Medulla oblongata (tissue), 1 donor: ENCODE measurements at regions not wholly inside any gene's neighbourhood (a gene's known extent, or its start where the extent isn't known, plus 50 kb on each side); places are given as distances from the start of the nearest gene placed in this dataset.

ENCODE experiments used
- DNase-seq: peaks from one replicate; pipeline ENCODE4 v3.0.0-alpha.2; 2015; ENCODE audit errors: extremely low spot score

DNA sequence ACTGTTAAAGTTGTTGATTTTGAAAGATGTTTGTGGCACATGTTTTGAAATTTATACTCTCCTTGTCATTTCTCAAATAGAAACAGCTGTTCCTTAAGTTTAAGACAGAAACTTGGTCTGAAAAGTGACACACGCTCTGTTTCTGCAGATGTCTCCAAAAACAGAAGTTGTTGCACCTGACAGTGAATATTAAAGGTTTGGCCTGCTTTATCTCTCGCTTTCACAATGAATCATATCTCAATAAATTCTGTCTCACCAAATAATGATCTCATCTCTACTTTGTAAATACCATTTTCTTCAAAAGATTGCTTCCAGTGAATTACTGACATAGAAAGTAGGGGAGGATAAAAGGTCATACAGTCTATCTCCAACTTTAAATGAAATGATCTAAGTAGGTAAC, 294.9 kb upstream of the SYT4 start:
- DNase-seq, result no peak

DNA sequence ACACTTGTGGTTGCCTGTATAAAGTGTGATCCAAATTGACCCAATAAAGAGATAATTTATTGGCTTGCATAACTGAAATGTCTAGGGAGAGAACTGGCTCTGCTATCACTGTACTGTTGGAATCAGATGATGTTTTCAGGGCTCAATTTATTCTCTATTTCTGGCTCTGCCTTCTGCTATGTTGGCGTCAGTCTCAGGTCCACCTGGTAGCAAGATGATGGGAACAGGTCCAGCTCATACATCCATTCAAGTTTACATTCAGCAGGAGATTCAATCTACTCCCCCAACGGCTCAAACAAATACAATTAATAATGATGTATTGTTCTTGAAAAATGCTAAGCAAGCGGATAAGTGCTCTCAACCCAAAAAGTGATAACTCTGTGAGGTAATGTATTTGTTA, 297.7 kb upstream of the SYT4 start:
- DNase-seq, result no peak

- no peak for DNase-seq
These were observed 300.9 kb upstream of the SYT4 start for GRCh38 chr18:43578211-43578610.

- DNase-seq, result no peak
These were observed 301.4 kb upstream of the SYT4 start for GRCh38 chr18:43578706-43579105.

GRCh38 chr18:43581936-43582519, 304.7 kb upstream of the SYT4 start:
- no peak for DNase-seq

GRCh38 chr18:43587538-43588153, 310.4 kb upstream of the SYT4 start:
- peak; percentile 56 for DNase-seq

DNA sequence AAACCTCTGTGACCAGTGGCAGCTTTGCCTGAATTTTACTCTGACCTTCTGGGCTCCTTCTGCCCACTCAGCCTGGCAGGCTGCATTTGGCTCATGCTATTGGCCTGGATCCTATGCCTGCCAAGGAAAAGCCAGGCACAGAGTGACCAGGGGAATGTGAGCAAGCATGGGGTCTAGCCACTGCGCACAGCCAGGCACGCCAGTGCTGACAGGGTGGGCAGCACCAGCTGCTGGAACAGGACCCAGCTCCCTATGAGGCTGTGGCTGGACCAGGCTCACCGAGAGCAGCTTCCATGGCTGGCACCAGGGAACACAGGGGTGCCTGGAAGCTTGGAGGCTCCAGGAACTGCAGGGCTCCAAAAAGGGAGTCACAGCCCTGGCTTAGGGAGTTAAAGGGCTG, 311.5 kb upstream of the SYT4 start:
- DNase-seq, result no peak

- DNase-seq, result no peak
These were observed 312.4 kb upstream of the SYT4 start for GRCh38 chr18:43589611-43590151.

DNA sequence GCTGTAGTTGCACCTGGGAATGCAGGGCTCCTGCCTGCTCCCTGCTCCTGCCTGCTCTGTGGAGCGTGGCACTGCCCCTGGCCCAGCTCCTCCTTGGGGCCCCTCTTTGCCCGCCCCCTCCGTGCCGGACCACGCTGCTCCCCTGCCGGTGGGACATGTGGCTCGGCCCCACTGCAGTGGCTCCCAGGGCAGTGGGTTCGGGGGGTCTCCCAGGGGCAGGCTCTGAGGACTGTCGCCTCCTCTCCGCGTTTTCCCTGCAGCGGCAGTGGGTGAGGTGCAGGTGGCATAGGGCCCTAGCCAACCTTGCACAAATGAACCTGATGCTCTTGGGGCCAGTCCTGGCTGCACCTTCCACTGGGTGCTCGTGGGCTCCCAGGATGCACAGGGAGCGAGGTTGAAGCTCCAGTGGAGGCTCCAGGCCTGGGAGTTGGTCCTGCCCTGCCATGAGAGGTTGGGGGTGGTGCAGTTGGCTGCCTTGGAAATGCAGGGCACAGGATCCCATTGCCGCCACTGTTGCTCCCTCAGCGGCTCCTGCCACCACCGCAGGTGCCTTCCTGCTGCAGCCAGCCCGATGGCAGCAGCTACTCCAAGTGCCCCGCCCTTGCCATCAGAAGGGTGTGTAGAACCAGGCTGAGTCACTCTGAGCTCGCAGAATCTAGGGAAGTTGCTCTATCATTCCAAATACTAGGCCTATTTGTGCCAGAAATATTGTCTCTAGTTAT, 313.1 kb upstream of the SYT4 start:
- DNase-seq, result no peak

GRCh38 chr18:43592269-43592668, 315.0 kb upstream of the SYT4 start:
- no peak for DNase-seq

DNA sequence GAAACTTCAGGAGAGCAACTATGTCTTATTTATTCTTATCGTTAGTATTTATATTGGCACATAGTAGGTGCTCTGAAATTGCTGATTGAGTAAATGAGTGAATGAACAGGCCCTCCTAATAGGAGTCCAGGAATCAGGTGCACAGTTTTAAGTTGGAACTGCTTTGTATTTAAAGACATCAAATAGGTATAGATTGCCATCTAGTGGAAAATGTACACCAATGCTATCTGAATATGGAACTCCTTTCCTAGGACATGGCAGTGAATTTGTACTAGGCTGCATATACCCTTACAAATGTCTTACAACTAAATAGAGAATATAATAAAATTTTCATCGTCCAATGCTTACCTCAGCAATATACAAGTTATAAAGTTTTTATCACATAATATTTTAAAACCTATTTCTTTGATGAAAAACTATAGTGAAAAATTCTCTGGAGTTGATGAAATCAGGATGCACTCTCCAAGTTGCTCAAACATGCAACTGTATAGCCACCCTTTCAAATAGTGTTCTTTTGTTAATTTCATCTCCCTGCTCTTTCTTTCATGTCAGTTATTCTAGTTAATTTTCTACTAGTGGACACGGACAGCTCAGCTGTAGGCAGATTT, 318.9 kb upstream of the SYT4 start:
- DNase-seq, result peak; percentile 46

DNA sequence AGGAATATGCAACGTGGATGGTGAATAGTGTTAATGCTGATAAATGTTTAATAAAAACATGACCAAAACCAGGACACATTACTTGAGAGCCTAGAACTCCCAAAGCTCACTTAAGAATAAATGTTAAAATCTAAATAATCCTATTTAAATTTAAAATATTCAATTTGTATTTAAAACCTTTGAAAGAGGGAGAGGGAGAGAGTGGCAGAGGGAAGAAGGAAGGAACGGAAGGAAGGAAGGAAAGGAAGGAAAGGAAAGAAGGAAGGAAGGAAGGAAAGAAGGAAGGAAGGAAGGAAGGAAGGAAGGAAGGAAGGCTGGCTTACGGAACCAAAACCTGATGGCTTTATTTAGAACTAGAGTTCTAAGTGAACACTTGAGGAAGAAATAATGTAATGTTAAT, 324.1 kb upstream of the SYT4 start:
- no peak for DNase-seq

GRCh38 chr18:43605224-43605623, 327.9 kb upstream of the SYT4 start:
- DNase-seq, result no peak

- DNase-seq, result no peak
These were observed 329.5 kb upstream of the SYT4 start for GRCh38 chr18:43606795-43607194.

DNA sequence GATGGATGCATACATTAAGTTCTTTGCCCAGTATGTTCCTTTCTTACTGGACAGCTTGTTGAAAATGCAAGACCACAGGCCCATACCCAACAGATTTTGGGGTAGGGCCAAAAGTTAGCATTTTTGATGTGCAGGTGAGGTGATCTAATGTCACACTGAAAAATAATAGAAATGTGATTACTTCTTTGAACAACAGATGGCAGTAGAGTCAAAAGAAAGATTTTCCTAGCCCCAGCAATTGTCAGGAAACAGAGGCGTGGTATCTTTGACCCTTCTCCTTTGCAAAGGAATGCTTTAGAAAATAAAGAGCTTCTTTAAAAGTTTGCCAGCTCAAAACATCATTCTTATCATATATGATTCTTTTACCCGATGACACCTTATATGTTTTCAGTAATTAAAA, 343.6 kb upstream of the SYT4 start:
- DNase-seq, result peak; percentile 60

DNA sequence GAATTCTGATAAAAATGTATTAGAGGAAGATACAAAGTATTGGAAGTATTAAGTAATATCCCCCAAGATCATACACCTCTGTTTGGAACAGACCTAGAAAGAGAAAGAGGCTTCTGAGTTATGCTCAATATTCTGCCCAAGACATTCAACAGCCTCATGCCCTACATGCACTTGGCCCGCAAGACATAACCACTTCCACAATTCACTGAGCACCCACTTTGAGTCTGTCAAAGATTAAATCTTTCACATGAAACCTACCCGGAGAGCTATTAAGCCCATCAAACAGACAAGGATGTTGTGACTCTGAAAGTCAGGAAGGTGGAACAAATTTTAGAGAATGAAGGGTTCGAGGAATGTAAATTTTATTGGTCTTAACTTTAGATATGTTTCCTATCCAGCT, 344.7 kb upstream of the SYT4 start:
- DNase-seq, result no peak

DNA sequence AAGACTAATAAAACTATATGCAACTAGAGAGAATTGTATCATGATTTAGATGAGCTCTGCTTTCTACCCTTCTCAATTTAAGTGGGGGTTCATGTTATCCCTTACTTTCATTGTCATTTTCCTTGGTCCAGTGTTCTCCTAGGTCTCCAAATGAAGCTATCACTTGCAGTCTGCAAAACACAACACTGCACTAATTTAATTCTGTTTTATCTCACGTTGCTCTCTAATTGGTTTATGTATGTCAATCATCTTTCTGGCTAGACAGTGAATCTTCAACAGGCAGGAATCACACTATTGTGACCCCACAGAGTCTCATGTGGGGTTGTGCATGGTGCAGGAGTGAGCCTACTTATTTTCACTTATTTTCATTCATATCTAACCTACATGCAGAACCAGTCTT, 348.3 kb upstream of the SYT4 start:
- DNase-seq, result no peak

- DNase-seq, result no peak
These were observed 350.7 kb upstream of the SYT4 start for GRCh38 chr18:43627848-43628530.

DNA sequence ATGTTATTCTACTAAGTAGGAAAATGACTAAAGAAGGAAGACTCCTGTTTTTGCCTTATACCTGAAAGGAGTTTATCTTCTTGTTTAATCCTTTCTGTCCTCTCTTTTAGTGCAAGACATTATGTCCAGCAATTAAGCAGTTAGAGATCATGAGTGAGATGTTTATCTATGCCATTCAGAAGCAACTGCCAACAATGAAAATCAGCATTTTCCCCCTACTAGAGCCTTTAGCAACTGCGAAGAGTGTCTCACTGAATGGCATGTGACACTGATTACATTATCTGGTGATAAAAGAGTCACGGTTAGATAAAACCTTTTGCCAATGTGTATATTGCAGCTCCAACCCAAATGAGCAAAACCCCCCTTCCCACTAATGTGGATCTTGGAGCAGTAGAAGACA, 357.7 kb upstream of the SYT4 start:
- no peak for DNase-seq

- DNase-seq, result no peak
These were observed 358.1 kb upstream of the SYT4 start for GRCh38 chr18:43635397-43635796.

DNA sequence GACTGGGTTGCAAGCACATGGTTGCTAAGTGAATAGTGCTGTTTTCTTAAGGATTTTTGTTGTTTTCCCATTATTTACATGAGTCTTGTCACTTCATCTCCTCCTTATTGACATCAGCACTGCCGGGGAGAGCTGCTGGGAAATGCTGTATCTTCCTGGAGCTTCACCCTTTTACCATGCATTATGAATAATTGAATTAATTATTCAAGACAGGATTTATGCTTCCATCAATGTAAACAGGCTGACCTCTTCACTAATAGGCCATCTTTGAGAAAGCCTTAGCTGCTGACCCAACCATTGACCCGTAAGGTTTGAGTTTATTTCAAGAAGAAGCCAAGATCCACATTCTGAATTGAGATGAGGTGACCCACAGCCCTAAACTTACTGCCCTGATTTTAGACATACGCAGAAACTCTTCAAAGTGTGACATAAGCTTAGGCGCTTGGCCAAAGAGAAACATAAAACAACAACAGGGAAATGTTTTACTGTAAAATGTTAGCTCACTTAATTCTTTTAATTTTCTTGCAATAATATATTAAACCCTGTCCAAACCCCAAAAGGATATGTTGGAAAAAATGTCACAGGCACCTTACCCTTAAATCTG, 365.5 kb upstream of the SYT4 start:
- no peak for DNase-seq

DNA sequence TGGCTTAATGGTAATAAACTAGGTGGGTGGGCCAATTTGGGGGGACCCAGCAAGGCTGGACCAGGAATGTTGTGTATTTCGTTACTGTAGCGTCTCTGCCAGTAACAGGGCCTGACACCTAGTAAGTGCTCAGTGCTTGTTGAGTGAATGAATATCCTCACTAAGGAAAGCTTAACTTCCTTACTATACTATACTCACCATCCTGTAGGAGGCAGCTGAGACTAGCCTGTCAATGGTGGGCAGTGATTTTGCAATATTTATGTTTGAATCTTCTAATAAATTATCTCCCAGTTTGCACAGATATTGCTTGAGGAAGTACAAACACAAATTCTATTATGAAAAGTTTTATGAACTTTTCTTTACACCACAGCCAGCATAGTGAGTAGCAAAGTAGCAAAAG, 370.7 kb upstream of the SYT4 start:
- DNase-seq, result no peak
